ENCODE measurements at regions not wholly inside any gene's neighbourhood (a gene's known extent, or its start where the extent isn't known, plus 50 kb on each side); places are given as distances from the start of the nearest gene placed in this dataset.

DNA sequence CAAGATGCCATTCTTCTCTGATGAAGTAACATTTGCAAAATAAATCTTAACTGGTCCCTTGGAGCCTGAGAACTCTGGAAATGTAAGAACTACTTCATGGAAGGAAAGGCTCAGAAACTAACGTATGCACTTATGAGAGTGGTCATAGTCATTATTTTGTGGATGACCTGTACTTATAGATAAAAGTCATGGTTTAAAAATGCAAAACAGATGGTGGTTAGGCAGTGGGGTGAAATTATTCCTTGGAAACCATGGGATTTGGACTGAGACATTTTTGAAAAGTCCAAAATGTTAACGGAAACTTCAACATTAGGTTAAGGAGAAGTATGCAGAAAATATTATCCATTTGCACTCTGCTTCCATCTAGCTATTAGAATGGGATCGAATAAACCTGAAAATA is 223.0 kb downstream of the ICOS start:
- TF ChIP-seq POLR2A (IDR thresholded peaks at IDR 0.05; ENCODE audit: low read length): no peak
- no peak for TF ChIP-seq MAZ (IDR thresholded peaks at IDR 0.05; ENCODE audit: borderline replicate concordance, low read depth, low read length)
- TF ChIP-seq, protein P1, sequence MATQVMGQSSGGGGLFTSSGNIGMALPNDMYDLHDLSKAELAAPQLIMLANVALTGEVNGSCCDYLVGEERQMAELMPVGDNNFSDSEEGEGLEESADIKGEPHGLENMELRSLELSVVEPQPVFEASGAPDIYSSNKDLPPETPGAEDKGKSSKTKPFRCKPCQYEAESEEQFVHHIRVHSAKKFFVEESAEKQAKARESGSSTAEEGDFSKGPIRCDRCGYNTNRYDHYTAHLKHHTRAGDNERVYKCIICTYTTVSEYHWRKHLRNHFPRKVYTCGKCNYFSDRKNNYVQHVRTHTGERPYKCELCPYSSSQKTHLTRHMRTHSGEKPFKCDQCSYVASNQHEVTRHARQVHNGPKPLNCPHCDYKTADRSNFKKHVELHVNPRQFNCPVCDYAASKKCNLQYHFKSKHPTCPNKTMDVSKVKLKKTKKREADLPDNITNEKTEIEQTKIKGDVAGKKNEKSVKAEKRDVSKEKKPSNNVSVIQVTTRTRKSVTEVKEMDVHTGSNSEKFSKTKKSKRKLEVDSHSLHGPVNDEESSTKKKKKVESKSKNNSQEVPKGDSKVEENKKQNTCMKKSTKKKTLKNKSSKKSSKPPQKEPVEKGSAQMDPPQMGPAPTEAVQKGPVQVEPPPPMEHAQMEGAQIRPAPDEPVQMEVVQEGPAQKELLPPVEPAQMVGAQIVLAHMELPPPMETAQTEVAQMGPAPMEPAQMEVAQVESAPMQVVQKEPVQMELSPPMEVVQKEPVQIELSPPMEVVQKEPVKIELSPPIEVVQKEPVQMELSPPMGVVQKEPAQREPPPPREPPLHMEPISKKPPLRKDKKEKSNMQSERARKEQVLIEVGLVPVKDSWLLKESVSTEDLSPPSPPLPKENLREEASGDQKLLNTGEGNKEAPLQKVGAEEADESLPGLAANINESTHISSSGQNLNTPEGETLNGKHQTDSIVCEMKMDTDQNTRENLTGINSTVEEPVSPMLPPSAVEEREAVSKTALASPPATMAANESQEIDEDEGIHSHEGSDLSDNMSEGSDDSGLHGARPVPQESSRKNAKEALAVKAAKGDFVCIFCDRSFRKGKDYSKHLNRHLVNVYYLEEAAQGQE (IDR thresholded peaks at IDR 0.05): no peak
- TF ChIP-seq CEBPB (IDR thresholded peaks at IDR 0.05): no peak
- TF ChIP-seq, protein P2, sequence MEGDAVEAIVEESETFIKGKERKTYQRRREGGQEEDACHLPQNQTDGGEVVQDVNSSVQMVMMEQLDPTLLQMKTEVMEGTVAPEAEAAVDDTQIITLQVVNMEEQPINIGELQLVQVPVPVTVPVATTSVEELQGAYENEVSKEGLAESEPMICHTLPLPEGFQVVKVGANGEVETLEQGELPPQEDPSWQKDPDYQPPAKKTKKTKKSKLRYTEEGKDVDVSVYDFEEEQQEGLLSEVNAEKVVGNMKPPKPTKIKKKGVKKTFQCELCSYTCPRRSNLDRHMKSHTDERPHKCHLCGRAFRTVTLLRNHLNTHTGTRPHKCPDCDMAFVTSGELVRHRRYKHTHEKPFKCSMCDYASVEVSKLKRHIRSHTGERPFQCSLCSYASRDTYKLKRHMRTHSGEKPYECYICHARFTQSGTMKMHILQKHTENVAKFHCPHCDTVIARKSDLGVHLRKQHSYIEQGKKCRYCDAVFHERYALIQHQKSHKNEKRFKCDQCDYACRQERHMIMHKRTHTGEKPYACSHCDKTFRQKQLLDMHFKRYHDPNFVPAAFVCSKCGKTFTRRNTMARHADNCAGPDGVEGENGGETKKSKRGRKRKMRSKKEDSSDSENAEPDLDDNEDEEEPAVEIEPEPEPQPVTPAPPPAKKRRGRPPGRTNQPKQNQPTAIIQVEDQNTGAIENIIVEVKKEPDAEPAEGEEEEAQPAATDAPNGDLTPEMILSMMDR (IDR thresholded peaks at IDR 0.05): no peak
- TF ChIP-seq HDAC2 (IDR thresholded peaks at IDR 0.05): no peak
- no peak for TF ChIP-seq JUN (IDR thresholded peaks at IDR 0.05)
- no peak for TF ChIP-seq EP300 (IDR thresholded peaks at IDR 0.05)
- no peak for TF ChIP-seq MAFK (IDR thresholded peaks at IDR 0.05; ENCODE audit: partially characterized antibody)
- TF ChIP-seq RAD21 (conservative IDR thresholded peaks at IDR 0.05 in 1 of 2, IDR thresholded peaks at IDR 0.05 in 1 of 2): no peak
- TF ChIP-seq, protein P3, sequence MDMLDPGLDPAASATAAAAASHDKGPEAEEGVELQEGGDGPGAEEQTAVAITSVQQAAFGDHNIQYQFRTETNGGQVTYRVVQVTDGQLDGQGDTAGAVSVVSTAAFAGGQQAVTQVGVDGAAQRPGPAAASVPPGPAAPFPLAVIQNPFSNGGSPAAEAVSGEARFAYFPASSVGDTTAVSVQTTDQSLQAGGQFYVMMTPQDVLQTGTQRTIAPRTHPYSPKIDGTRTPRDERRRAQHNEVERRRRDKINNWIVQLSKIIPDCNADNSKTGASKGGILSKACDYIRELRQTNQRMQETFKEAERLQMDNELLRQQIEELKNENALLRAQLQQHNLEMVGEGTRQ (IDR thresholded peaks at IDR 0.05): no peak
- no peak for TF ChIP-seq KDM5A (IDR thresholded peaks at IDR 0.05)
